Mesothelial cell of epicardium (in vitro differentiated cells): ENCODE measurements at regions not wholly inside any gene's neighbourhood (a gene's known extent, or its start where the extent isn't known, plus 50 kb on each side); places are given as distances from the start of the nearest gene placed in this dataset.
A peak's percentile ranks its signal among the peaks of the same experiment; 100 is the strongest.

Experiments
- DNase-seq, 2 experiments: peaks; one replicate each; pipeline ENCODE4 v3.0.0; 2021; ENCODE audit warnings: low spot score in 2 of 2; ENCODE audit not compliant: unreplicated experiment in 2 of 2
- H3K27ac Mint-ChIP-seq: 2 replicates; pipeline ENCODE4 v1.8.0; 2021; ENCODE audit warnings: mixed read lengths
- H3K27me3 Mint-ChIP-seq: 2 replicates; pipeline ENCODE4 v1.8.0; 2021; ENCODE audit warnings: low read depth, mixed read lengths
- H3K36me3 Mint-ChIP-seq: 2 replicates; pipeline ENCODE4 v1.8.0; 2021; ENCODE audit warnings: mixed read lengths
- H3K4me1 Mint-ChIP-seq: 2 replicates; pipeline ENCODE4 v1.8.0; 2021; ENCODE audit warnings: mixed read lengths
- H3K4me3 Mint-ChIP-seq: 2 replicates; pipeline ENCODE4 v1.8.0; 2021; ENCODE audit warnings: mild to moderate bottlenecking, moderate library complexity, mixed read lengths
- H3K9me3 Mint-ChIP-seq: 2 replicates; pipeline ENCODE4 v1.8.0; 2021; ENCODE audit warnings: mixed read lengths
- TF ChIP-seq, protein P1 (sequence below): fragments of 200-600 bp; sonication (generic); IDR thresholded peaks from one replicate; pipeline ENCODE4 v1.5.0; 2021; ENCODE audit warnings: antibody characterized with exemption; ENCODE audit not compliant: unreplicated experiment

DNA sequence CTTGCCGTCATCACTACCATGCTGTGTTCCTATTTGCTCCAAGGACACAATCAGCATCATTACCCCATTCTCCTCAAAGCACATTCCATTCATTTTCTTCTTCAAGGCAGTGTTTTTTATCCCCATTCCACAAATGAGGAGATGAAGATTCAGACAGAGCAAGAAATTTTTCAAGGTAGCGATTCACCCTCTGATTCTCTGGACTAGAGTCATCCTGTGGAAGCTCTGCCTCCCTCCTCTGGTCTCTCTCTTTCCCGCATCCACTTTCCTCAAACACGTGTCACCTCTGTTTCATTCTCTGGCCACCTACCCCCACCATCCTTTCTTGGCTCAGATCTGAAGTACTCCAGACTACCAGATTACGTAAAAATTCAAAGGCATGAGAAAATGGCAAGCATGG is 297.9 kb downstream of the SOX11 start:
- no peak for DNase-seq
- Mint-ChIP-seq H3K4me3 (no peak overlapping the region), H3K4me1 (peaks cover 25% of the 10 kb centered on the region), H3K27me3 (peaks cover 13% of the 10 kb centered on the region), H3K27ac (no peak overlapping the region), H3K9me3 (no peaks in the 10 kb centered on the region), H3K36me3 (no peaks in the 10 kb centered on the region)
- TF ChIP-seq, protein P1, sequence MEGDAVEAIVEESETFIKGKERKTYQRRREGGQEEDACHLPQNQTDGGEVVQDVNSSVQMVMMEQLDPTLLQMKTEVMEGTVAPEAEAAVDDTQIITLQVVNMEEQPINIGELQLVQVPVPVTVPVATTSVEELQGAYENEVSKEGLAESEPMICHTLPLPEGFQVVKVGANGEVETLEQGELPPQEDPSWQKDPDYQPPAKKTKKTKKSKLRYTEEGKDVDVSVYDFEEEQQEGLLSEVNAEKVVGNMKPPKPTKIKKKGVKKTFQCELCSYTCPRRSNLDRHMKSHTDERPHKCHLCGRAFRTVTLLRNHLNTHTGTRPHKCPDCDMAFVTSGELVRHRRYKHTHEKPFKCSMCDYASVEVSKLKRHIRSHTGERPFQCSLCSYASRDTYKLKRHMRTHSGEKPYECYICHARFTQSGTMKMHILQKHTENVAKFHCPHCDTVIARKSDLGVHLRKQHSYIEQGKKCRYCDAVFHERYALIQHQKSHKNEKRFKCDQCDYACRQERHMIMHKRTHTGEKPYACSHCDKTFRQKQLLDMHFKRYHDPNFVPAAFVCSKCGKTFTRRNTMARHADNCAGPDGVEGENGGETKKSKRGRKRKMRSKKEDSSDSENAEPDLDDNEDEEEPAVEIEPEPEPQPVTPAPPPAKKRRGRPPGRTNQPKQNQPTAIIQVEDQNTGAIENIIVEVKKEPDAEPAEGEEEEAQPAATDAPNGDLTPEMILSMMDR, result no peak

DNA sequence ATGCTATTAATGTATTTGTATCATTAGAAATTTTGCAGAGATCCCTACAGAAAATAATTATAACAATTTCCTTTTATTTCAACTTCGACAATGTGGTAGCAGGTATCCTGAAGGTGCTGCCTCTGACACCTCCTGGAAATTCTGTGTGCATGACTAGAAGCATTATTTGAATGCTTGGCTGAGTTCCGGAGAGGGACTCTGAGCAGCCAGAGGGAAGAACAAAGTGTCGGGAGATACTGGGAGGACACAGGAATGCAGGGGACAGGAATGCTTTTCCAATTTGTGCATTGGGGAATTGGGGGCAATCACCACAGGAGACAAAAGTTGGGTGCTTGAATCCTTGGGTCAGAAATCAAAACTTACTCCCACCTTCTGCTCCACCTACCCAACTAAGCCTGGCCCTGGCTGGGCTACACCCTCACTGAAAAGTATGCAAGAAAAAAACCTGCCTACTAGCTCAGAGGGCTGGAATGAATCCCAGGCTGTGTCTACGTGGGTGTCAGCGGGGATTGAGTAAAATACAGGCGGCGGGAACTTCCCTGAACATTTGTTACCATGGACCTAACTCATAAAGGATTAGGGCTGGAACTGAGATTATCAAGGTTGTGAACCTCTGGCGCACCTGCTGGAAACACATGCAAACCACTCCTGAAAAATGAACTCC is 299.3 kb downstream of the SOX11 start:
- H3K4me1 Mint-ChIP-seq, result peaks cover 25% of the 10 kb centered on the region
- H3K9me3 Mint-ChIP-seq, result no peaks in the 10 kb centered on the region
- H3K36me3 Mint-ChIP-seq, result no peaks in the 10 kb centered on the region
- peak overlapping the region; percentile 68 for H3K27ac Mint-ChIP-seq
- H3K27me3 Mint-ChIP-seq, result peaks cover 18% of the 10 kb centered on the region
- DNase-seq, result no peak
- no peak overlapping the region for H3K4me3 Mint-ChIP-seq
- TF ChIP-seq, protein P1, result no peak

DNA sequence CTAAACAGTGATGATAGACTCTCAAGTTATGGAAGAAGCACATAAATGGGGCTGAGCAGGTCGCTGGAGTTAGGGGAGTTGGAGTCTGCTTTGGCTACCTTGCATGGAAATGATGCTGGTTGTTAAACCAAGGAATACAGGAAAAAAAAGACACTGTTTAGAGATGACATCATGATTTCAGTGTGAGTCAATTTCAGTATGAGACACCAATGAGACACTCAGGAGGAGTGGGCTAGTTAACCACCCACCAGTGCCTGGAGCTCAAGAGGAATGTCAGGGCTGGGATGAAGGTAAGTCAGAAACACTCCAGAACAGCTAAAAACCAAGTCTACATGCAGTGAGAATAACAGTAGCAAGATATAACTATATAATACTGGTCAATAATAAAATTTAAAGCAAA is 303.6 kb downstream of the SOX11 start:
- no peak overlapping the region for H3K27ac Mint-ChIP-seq
- peaks cover 15% of the 10 kb centered on the region for H3K27me3 Mint-ChIP-seq
- no peak for DNase-seq
- no peak overlapping the region for H3K4me3 Mint-ChIP-seq
- H3K9me3 Mint-ChIP-seq, result no peaks in the 10 kb centered on the region
- TF ChIP-seq, protein P1, result no peak
- H3K36me3 Mint-ChIP-seq, result no peaks in the 10 kb centered on the region
- H3K4me1 Mint-ChIP-seq, result peaks cover 24% of the 10 kb centered on the region

DNA sequence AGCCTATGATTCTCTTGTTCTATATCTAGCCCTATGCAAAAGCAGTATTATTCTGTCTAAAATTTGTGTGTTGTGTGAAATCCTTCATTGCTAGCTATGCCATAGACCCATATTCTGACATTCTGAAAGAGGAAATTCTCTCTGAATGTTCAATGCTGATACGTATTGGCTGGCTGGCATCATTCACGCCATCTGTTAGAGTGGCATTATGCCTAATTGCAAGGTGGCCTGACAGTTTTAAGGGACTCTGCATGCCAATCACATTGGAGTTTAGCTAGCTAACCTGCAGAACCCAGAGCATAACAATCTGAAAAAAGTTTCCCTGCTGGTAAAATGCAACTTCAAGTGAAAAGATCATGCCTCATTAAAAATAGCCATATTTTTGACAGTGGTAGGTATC is 316.0 kb downstream of the SOX11 start:
- DNase-seq, result no peak
- H3K4me3 Mint-ChIP-seq, result no peak overlapping the region
- peaks cover 2% of the 10 kb centered on the region for H3K27me3 Mint-ChIP-seq
- H3K4me1 Mint-ChIP-seq, result peaks cover 9% of the 10 kb centered on the region
- H3K36me3 Mint-ChIP-seq, result no peaks in the 10 kb centered on the region
- peaks cover 3% of the 10 kb centered on the region for H3K9me3 Mint-ChIP-seq
- H3K27ac Mint-ChIP-seq, result no peak overlapping the region
- TF ChIP-seq, protein P1, result no peak

DNA sequence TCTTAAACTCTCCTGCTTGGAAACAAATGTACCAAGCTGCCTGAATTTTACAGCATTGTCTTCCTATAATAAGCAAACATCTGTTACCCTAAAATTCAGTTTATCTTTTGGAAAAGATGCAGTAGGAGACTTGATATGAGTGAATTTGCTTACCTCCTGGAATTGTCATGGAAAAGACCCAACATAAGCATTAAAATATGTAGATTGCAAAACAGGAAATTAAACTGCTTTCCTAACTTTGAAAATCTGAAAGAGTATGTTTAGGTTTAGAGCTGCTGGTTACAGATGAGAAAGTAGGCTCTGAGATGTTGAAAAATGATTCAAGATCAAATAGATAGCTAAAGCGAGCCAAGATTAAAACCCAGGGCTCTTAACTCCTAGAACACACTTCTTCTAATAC is 316.5 kb downstream of the SOX11 start:
- H3K27me3 Mint-ChIP-seq, result peaks cover 2% of the 10 kb centered on the region
- TF ChIP-seq, protein P1, result no peak
- H3K4me1 Mint-ChIP-seq, result peaks cover 9% of the 10 kb centered on the region
- H3K9me3 Mint-ChIP-seq, result no peaks in the 10 kb centered on the region
- H3K27ac Mint-ChIP-seq, result no peak overlapping the region
- no peaks in the 10 kb centered on the region for H3K36me3 Mint-ChIP-seq
- no peak overlapping the region for H3K4me3 Mint-ChIP-seq
- no peak for DNase-seq

DNA sequence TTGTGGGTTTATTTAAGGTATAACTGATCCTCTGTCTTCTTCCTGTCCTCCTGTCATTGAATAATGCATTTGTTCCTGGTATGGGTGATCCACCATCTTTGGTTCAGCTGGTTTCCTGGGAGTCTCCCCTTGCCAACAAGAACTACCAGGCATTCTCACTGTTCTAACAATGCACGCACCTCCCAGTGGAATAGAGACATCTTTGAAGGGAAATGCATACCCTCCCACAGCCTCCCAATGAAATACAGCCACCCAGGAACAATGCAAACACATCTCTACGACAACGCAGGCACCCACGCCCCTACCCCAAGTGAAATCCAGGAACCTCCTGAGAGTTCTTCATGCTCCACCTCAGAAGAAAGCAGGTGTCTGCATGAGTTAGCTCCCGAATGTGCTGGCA is 318.0 kb downstream of the SOX11 start:
- TF ChIP-seq, protein P1, result no peak
- Mint-ChIP-seq H3K4me1 (peaks cover 9% of the 10 kb centered on the region), H3K4me3 (no peak overlapping the region), H3K27ac (no peak overlapping the region), H3K27me3 (peaks cover 2% of the 10 kb centered on the region), H3K9me3 (no peaks in the 10 kb centered on the region), H3K36me3 (no peaks in the 10 kb centered on the region)
- no peak for DNase-seq
